Hepatocyte (in vitro differentiated cells): ENCODE measurements at regions not wholly inside any gene's neighbourhood (a gene's known extent, or its start where the extent isn't known, plus 50 kb on each side); places are given as distances from the start of the nearest gene placed in this dataset.
A peak's percentile ranks its signal among the peaks of the same experiment; 100 is the strongest.

ENCODE experiments used
- DNase-seq: peaks from one replicate; pipeline ENCODE4 v3.0.0-alpha.2; 2016; ENCODE audit warnings: low spot score
- H2AFZ ChIP-seq: fragments of 200-600 bp; sonication (generic); 2 replicates; pipeline ENCODE4 v1.6.0; 2016; ENCODE audit warnings: antibody characterized with exemption, mild to moderate bottlenecking
- H3K27ac ChIP-seq: fragments of 200-600 bp; sonication (generic); 2 replicates; pipeline ENCODE4 v1.5.1; 2016; ENCODE audit warnings: mild to moderate bottlenecking
- H3K27me3 ChIP-seq: fragments of 200-600 bp; sonication (generic); 2 replicates; pipeline ENCODE4 v1.6.1; 2016
- H3K36me3 ChIP-seq: fragments of 200-600 bp; sonication (generic); replicated peaks from 2 replicates; pipeline ENCODE4 v1.5.1; 2016; ENCODE audit warnings: low read depth; ENCODE audit not compliant: insufficient read depth
- H3K4me1 ChIP-seq: fragments of 200-600 bp; sonication (generic); 2 replicates; pipeline ENCODE4 v1.5.1; 2016; ENCODE audit warnings: mild to moderate bottlenecking, moderate library complexity; ENCODE audit not compliant: insufficient read depth
- H3K4me2 ChIP-seq: fragments of 200-600 bp; sonication (generic); 2 replicates; pipeline ENCODE4 v1.6.0; 2016
- H3K4me3 ChIP-seq: fragments of 200-600 bp; sonication (generic); 2 replicates; pipeline ENCODE4 v1.5.1; 2016; ENCODE audit warnings: mild to moderate bottlenecking
- H3K79me2 ChIP-seq: fragments of 200-600 bp; sonication (generic); 2 replicates; pipeline ENCODE4 v1.6.0; 2017; ENCODE audit warnings: mild to moderate bottlenecking
- H3K9me2 ChIP-seq: fragments of 200-600 bp; sonication (generic); replicated peaks from 2 replicates; pipeline ENCODE4 v1.6.0; 2017; ENCODE audit warnings: mild to moderate bottlenecking; ENCODE audit not compliant: insufficient read depth
- H3K9me3 ChIP-seq: fragments of 200-600 bp; sonication (generic); 2 replicates; pipeline ENCODE4 v1.5.1; 2016; ENCODE audit warnings: low read depth, mild to moderate bottlenecking
- H4K20me1 ChIP-seq: fragments of 200-600 bp; sonication (generic); 2 replicates; pipeline ENCODE4 v1.6.0; 2016; ENCODE audit warnings: mild to moderate bottlenecking; ENCODE audit not compliant: insufficient read depth, poor library complexity, severe bottlenecking
- EZH2 ChIP-seq: fragments of 200-600 bp; sonication (generic); IDR thresholded peaks from 2 replicates; pipeline ENCODE4 v1.6.1; 2016; ENCODE audit warnings: antibody characterized with exemption, mild to moderate bottlenecking, borderline replicate concordance
- EZH2phosphoT487 ChIP-seq: fragments of 200-600 bp; sonication (generic); IDR thresholded peaks from one replicate; pipeline ENCODE4 v1.6.1; 2018; ENCODE audit warnings: antibody characterized with exemption, mild to moderate bottlenecking, low read depth, moderate library complexity; ENCODE audit not compliant: unreplicated experiment, severe bottlenecking
- WGBS: methylation state at CpG from one replicate; pipeline ENCODE4 v1.1.6; 2016; ENCODE audit warnings: low lambda C conversion rate; ENCODE audit errors: missing lambda C conversion rate; 5-methylcytosine and 5-hydroxymethylcytosine counted together
- TF ChIP-seq, protein P1 (sequence below): fragments of 200-600 bp; sonication (generic); IDR thresholded peaks from 2 replicates; pipeline ENCODE4 v1.5.1; 2016; ENCODE audit warnings: antibody characterized with exemption, mild to moderate bottlenecking; ENCODE audit not compliant: poor library complexity

DNA sequence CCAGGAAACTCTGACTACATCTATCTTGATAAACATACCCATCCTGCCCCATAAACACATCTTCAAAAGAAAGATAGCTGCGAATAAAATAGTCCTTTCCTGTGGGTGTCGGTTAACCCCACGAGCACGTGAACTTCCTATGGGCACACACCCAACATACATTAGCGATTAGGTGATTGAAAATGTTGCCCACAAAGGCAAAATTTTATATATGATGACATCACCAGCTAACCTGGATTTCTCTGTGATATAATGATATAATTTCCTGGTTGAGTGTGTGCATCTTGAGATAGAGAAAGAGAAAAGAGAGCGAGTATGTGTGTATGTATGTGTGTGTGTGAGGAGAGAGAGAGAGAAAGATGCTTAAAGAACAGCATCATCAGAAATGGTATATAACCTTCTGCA is 296.1 kb downstream of the PTPRC start:
- H3K4me1 ChIP-seq = peaks cover 7% of the 10 kb centered on the region
- no peak for DNase-seq
- peak overlapping the region; percentile 91 for H3K27ac ChIP-seq
- H3K4me3 ChIP-seq = peak overlapping the region; percentile 54
- H3K79me2 ChIP-seq = peaks cover 65% of the 10 kb centered on the region
- TF ChIP-seq EZH2 (no peak), EZH2phosphoT487 (no peak)
- TF ChIP-seq, protein P1, sequence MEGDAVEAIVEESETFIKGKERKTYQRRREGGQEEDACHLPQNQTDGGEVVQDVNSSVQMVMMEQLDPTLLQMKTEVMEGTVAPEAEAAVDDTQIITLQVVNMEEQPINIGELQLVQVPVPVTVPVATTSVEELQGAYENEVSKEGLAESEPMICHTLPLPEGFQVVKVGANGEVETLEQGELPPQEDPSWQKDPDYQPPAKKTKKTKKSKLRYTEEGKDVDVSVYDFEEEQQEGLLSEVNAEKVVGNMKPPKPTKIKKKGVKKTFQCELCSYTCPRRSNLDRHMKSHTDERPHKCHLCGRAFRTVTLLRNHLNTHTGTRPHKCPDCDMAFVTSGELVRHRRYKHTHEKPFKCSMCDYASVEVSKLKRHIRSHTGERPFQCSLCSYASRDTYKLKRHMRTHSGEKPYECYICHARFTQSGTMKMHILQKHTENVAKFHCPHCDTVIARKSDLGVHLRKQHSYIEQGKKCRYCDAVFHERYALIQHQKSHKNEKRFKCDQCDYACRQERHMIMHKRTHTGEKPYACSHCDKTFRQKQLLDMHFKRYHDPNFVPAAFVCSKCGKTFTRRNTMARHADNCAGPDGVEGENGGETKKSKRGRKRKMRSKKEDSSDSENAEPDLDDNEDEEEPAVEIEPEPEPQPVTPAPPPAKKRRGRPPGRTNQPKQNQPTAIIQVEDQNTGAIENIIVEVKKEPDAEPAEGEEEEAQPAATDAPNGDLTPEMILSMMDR = no peak
- H3K27me3 ChIP-seq = no peaks in the 10 kb centered on the region
- peaks cover 5% of the 10 kb centered on the region for H4K20me1 ChIP-seq
- WGBS = 27% methylated on average over 6 of the region's 6 CpGs
- H3K9me2 ChIP-seq = no peaks in the 10 kb centered on the region
- H2AFZ ChIP-seq = no peak overlapping the region
- H3K36me3 ChIP-seq = no peaks in the 10 kb centered on the region
- H3K9me3 ChIP-seq = no peaks in the 10 kb centered on the region
- peak overlapping the region; percentile 79 for H3K4me2 ChIP-seq

DNA sequence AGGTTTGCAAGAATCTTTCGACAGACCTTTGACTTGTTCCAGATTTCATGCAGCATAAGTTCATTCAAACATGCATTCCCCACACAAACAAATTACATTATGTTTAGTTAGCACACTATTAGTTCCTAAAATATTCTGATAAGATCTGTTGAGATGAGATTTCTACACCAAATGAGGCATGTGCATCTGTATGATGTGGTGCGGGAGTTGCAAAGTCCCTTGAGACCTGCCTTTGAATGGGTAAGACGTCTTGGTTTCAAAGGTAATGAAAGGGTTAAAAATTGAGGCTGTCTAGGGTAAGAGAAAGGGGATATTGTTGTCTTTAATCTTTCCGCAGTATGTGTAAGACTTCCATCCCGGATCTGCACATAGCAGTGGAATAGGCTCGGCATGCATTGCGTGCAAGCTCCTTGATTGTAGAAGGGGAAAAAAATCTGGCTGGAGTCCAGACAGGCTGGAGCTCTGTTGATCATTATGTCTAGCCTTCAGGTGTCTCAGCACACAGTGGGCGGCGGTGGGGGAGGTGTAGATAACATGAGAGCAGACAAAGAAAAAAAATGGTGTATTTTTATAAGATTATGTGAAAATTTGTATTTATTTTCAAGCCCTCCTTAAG is 296.6 kb downstream of the PTPRC start:
- 7% methylated on average over 9 of the region's 9 CpGs for WGBS
- peaks cover 60% of the 10 kb centered on the region for H3K79me2 ChIP-seq

DNA sequence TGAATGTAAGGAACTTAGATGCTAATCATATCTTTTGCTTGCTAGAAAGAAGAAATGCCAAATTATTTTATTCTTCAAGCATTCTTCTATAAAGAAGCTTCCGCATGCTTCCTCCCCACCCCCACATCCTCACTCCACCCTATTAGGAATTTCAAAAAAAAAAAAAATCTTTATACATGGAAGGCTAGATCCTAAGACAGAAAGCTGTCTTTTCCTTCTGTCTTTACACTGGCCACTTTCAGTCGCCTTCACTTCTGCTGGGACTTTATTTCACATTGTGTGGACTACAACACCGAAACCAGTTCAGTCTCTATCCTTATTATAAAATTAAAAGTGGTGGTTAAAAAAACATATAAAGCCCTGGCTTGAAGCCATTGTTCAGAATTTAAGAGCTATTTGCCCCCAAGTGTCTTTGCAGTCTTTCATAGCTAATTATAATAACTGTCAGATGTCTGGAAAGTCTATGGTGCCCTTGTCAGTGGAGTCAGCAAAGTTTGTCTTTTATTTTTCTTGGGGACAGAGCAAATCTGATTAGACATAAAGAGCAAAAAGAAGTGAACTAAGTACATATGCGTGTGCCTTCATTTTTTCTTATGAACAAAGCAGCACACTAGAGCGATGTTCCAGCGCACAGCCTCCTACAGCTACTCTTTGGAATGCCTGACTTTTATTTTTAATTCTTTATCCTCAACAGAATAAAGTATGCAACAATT is 297.7 kb downstream of the PTPRC start:
- peak; percentile 32 for DNase-seq
- H3K4me2 ChIP-seq = peak overlapping the region; percentile 79

More for the DNA sequence above, 296.6 kb downstream of the PTPRC start:
- peak overlapping the region; percentile 79 for H3K4me2 ChIP-seq
- H3K9me3 ChIP-seq = no peaks in the 10 kb centered on the region
- TF ChIP-seq, protein P1 = peak; percentile 2
- TF ChIP-seq EZH2 = no peak
- no peaks in the 10 kb centered on the region for H3K9me2 ChIP-seq
- H3K4me3 ChIP-seq = peak overlapping the region; percentile 54
- peak; percentile 96 for DNase-seq
- peaks cover 4% of the 10 kb centered on the region for H3K4me1 ChIP-seq
- H4K20me1 ChIP-seq = peaks cover 5% of the 10 kb centered on the region
- no peak overlapping the region for H2AFZ ChIP-seq
- H3K27ac ChIP-seq = peak overlapping the region; percentile 91
- no peaks in the 10 kb centered on the region for H3K27me3 ChIP-seq
- no peaks in the 10 kb centered on the region for H3K36me3 ChIP-seq

More for the DNA sequence above, 297.7 kb downstream of the PTPRC start:
- WGBS = 23% methylated on average over 6 of the region's 6 CpGs
- TF ChIP-seq, protein P1 = no peak
- TF ChIP-seq EZH2 (no peak), EZH2phosphoT487 (no peak)
- Histone ChIP-seq H3K27me3 (no peaks in the 10 kb centered on the region), H4K20me1 (peaks cover 5% of the 10 kb centered on the region), H3K36me3 (no peaks in the 10 kb centered on the region), H3K9me2 (no peaks in the 10 kb centered on the region), H2AFZ (peak overlapping the region; percentile 9), H3K79me2 (peaks cover 49% of the 10 kb centered on the region), H3K4me1 (no peaks in the 10 kb centered on the region), H3K9me3 (no peaks in the 10 kb centered on the region), H3K27ac (peak overlapping the region; percentile 91), H3K4me3 (peak overlapping the region; percentile 46)
